IMR-90 (cell line): ENCODE measurements at regions not wholly inside any gene's neighbourhood (a gene's known extent, or its start where the extent isn't known, plus 50 kb on each side); places are given as distances from the start of the nearest gene placed in this dataset.

Source experiments
- ATAC-seq: fragments of 200-7000 bp; cut with Tn5 transposase; 2 replicates; pipeline ENCODE4 v1.9.1; 2020; ENCODE audit warnings: low read depth, mild to moderate bottlenecking, moderate library complexity
- BruUV-seq: library from RNA; stranded (reverse); fragments of 400-500 nt; replicated peaks from 2 replicates; lab custom pipeline; 2021; lab: Mats Ljungman, UMichigan
- CTCF ChIA-PET: fragments of 300-600 bp; formaldehyde crosslinking; extraction: SDS; loops from one replicate; lab custom pipeline; 2021; ENCODE audit warnings: antibody characterized with exemption; lab: Yijun Ruan, JAX
- POLR2A ChIA-PET: fragments of 300-600 bp; sonication (Branson Sonifier 250); formaldehyde crosslinking; loops from one replicate; lab custom pipeline; 2022; ENCODE audit warnings: antibody characterized with exemption; ENCODE audit not compliant: unreplicated experiment; lab: Charles Lee
- DNase-seq: peaks from one replicate; pipeline ENCODE4 v3.0.0; 2013
- H2AFZ ChIP-seq: replicated peaks from 2 replicates; pipeline ENCODE3; 2013; ENCODE audit warnings: low read length, mild to moderate bottlenecking; ENCODE audit not compliant: poor library complexity
- H2AK5ac ChIP-seq: 2 replicates; pipeline ENCODE4 v1.6.1; 2013; ENCODE audit warnings: low read depth, low read length, inconsistent platforms
- H2AK9ac ChIP-seq: replicated peaks from 2 replicates; pipeline ENCODE3; 2013; ENCODE audit warnings: mild to moderate bottlenecking, low read depth, low read length, moderate library complexity; ENCODE audit not compliant: poor library complexity
- H2BK120ac ChIP-seq: 2 replicates; pipeline ENCODE4 v1.6.1; 2013; ENCODE audit warnings: low read depth, low read length, inconsistent platforms
- H2BK15ac ChIP-seq: 3 replicates; pipeline ENCODE4 v1.6.1; 2013; ENCODE audit warnings: low read depth, low read length, inconsistent platforms
- H2BK20ac ChIP-seq: 2 replicates; pipeline ENCODE4 v1.6.1; 2013; ENCODE audit warnings: low read depth, mild to moderate bottlenecking, inconsistent platforms, low read length, moderate library complexity
- H2BK5ac ChIP-seq: 2 replicates; pipeline ENCODE4 v1.6.1; 2013; ENCODE audit warnings: mild to moderate bottlenecking, low read depth, low read length, inconsistent platforms; ENCODE audit not compliant: poor library complexity, severe bottlenecking
- H3K14ac ChIP-seq: replicated peaks from 2 replicates; pipeline ENCODE4 v1.6.1; 2013; ENCODE audit warnings: low read depth, low read length, inconsistent platforms
- H3K18ac ChIP-seq: 2 replicates; pipeline ENCODE4 v1.6.1; 2013; ENCODE audit warnings: low read depth, low read length, control low read depth
- H3K23ac ChIP-seq: 2 replicates; pipeline ENCODE4 v1.6.1; 2013; ENCODE audit warnings: low read depth, low read length, inconsistent platforms
- H3K27ac ChIP-seq: 2 replicates; pipeline ENCODE4 v1.5.1; 2013; ENCODE audit warnings: mild to moderate bottlenecking, control low read depth, low read length; ENCODE audit not compliant: insufficient read depth
- H3K27me3 ChIP-seq: 2 replicates; pipeline ENCODE4 v1.6.1; 2013; ENCODE audit warnings: low read length; ENCODE audit not compliant: control insufficient read depth, insufficient read depth
- H3K36me3 ChIP-seq: 2 replicates; pipeline ENCODE4 v1.6.1; 2013; ENCODE audit warnings: low read length, mixed read lengths; ENCODE audit not compliant: control insufficient read depth, insufficient read depth
- H3K4ac ChIP-seq: 2 replicates; pipeline ENCODE4 v1.6.1; 2013; ENCODE audit warnings: low read depth, low read length, inconsistent platforms
- H3K4me1 ChIP-seq: 2 replicates; pipeline ENCODE4 v1.6.1; 2013; ENCODE audit warnings: low read length, mixed read lengths; ENCODE audit not compliant: control insufficient read depth, insufficient read depth
- H3K4me2 ChIP-seq: 2 replicates; pipeline ENCODE4 v1.6.1; 2013; ENCODE audit warnings: low read depth, mild to moderate bottlenecking, control low read depth, low read length, moderate library complexity
- H3K4me3 ChIP-seq: 2 replicates; pipeline ENCODE4 v1.5.1; 2013; ENCODE audit warnings: low read depth, mild to moderate bottlenecking, control low read depth, low read length, moderate library complexity; ENCODE audit not compliant: insufficient read depth
- H3K56ac ChIP-seq: 2 replicates; pipeline ENCODE4 v1.6.1; 2013; ENCODE audit warnings: low read length, inconsistent platforms; ENCODE audit not compliant: insufficient read depth; ENCODE audit errors: extremely low read depth
- H3K79me1 ChIP-seq, 2 experiments: 2 replicates each; pipeline ENCODE4 v1.6.1; 2013; ENCODE audit warnings: low read length in 2 of 2, inconsistent platforms in 1 of 2, low read depth in 1 of 2
- H3K9ac ChIP-seq: 2 replicates; pipeline ENCODE4 v1.6.1; 2013; ENCODE audit warnings: low read depth, low read length, control low read depth
- H3K9me1 ChIP-seq: 2 replicates; pipeline ENCODE4 v1.6.1; 2013; ENCODE audit warnings: low read length, inconsistent platforms; ENCODE audit not compliant: insufficient read depth
- H3K9me3 ChIP-seq: 2 replicates; pipeline ENCODE4 v1.6.1; 2013; ENCODE audit warnings: low read length; ENCODE audit not compliant: control insufficient read depth, insufficient read depth
- H4K20me1 ChIP-seq: 2 replicates; pipeline ENCODE4 v1.6.1; 2013; ENCODE audit warnings: low read length, inconsistent platforms; ENCODE audit not compliant: insufficient read depth
- H4K5ac ChIP-seq: 2 replicates; pipeline ENCODE4 v1.6.1; 2013; ENCODE audit warnings: mild to moderate bottlenecking, low read depth, low read length, control low read depth
- H4K8ac ChIP-seq, 2 experiments: 2 replicates each; pipeline ENCODE4 v1.6.1; 2013; ENCODE audit warnings: low read depth in 2 of 2, low read length in 2 of 2, control low read depth in 1 of 2, inconsistent platforms in 1 of 2
- H4K91ac ChIP-seq: 2 replicates; pipeline ENCODE4 v1.6.1; 2013; ENCODE audit warnings: low read depth, low read length, inconsistent platforms; ENCODE audit not compliant: insufficient read depth
- CHD1 ChIP-seq: IDR thresholded peaks from 2 replicates; pipeline ENCODE4 v1.6.1; 2012; ENCODE audit warnings: low read depth, low read length, improper control_type of control experiment
- MAFK ChIP-seq: IDR thresholded peaks from 2 replicates; pipeline ENCODE4 v1.6.1; 2012; ENCODE audit warnings: low read depth, low read length, improper control_type of control experiment
- dilution Hi-C: fragments of 300-500 bp; cut with HindIII; formaldehyde crosslinking; loops from one replicate; pipeline ENCODE4 v1.14.3; 2018; ENCODE audit warnings: low sequenced_read_pairs; ENCODE audit not compliant: unreplicated experiment
- in situ Hi-C: fragments of 300-500 bp; cut with MboI; formaldehyde crosslinking; loops from 3 replicates; pipeline ENCODE4 v1.14.3; 2019; ENCODE audit warnings: low sequenced_read_pairs, inconsistent platforms, mixed read lengths
- intact Hi-C: fragments of 100-400 bp; cut with micrococcal nuclease; formaldehyde crosslinking; loops from 2 replicates; pipeline ENCODE4 v1.10.0; 2022

DNA sequence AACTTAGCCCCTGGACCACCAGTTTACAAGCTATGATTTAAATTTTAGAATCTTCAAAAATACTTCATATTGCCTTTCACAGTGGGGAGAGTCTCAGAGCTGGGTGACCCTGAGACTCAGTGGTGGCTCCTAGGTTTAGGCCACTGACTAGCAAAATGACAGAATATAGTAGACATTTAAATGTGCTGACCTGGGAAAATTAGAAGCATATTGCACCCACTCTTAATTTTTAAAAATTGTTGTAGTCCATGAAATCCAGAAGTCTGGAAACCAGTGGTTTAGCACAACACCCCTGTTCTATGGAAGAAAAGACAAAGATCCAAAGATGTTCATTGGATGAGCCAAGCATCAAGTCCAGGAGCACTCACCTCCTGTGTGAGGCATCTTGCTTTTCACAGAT is 75.0 kb upstream of the PAPPA start:
- no peak overlapping the region for H3K27ac ChIP-seq
- H3K18ac ChIP-seq: peak overlapping the region; percentile 25; the same call in 1 of the 2 replicates
- POLR2A ChIA-PET: no interaction called here
- 0 out of 3 replicates have a peak overlapping the region, but pooled peaks have one; percentile 85 for H2BK15ac ChIP-seq
- no peak overlapping the region for H3K4ac ChIP-seq
- H2BK120ac ChIP-seq: no peak overlapping the region
- no peak overlapping the region for H4K8ac ChIP-seq
- no peak overlapping the region for H2BK5ac ChIP-seq
- ATAC-seq: no peak
- H3K14ac ChIP-seq: no peak overlapping the region
- CTCF ChIA-PET: interaction anchor here (0.6 kb wide), 1 partner anchor 8 kb away, joined by 5 read pairs; no protein-coding TSS in a partner anchor
- H2BK20ac ChIP-seq: no peak overlapping the region
- no peak overlapping the region for H4K91ac ChIP-seq
- no peak overlapping the region for H4K5ac ChIP-seq
- no peak overlapping the region for H3K56ac ChIP-seq
- BruUV-seq: no TSS peak
- H3K27me3 ChIP-seq: no peaks in the 10 kb centered on the region
- no peaks in the 10 kb centered on the region for H3K79me1 ChIP-seq
- no peaks in the 10 kb centered on the region for H3K36me3 ChIP-seq
- no peak overlapping the region for H2AK5ac ChIP-seq
- peaks cover 2% of the 10 kb centered on the region; the same call in 1 of the 2 replicates for H3K9me1 ChIP-seq
- H3K9me3 ChIP-seq: no peaks in the 10 kb centered on the region
- intact Hi-C loops (no loop called here), in situ Hi-C loops (no loop called here), dilution Hi-C loops (no loop called here)
- TF ChIP-seq CHD1: no peak
- TF ChIP-seq MAFK: peak; percentile 54
- H3K9ac ChIP-seq: no peak overlapping the region
- H2AFZ ChIP-seq: no peak overlapping the region
- H3K23ac ChIP-seq: no peak overlapping the region
- no peak overlapping the region for H2AK9ac ChIP-seq
- no peak for DNase-seq
- no peak overlapping the region for H3K4me2 ChIP-seq
- peaks cover 4% of the 10 kb centered on the region for H3K4me1 ChIP-seq
- no peaks in the 10 kb centered on the region for H4K20me1 ChIP-seq
- no peak overlapping the region for H3K4me3 ChIP-seq
